Large intestine (tissue), 3 donors: ENCODE measurements at regions not wholly inside any gene's neighbourhood (a gene's known extent, or its start where the extent isn't known, plus 50 kb on each side); places are given as distances from the start of the nearest gene placed in this dataset.
"Not testable (repeated sequence)": the region's sequence is repeated elsewhere in the genome, so short reads cannot be mapped to it uniquely, and the experiment has no call there.

ENCODE experiments used
- DNase-seq, 2 donors: peaks; one replicate each; pipeline versions ENCODE4 v3.0.0 to v3.0.0-alpha.2; 2013
- H3K27ac ChIP-seq: one replicate; pipeline ENCODE4 v1.5.1; 2013; ENCODE audit warnings: low read length
- H3K27me3 ChIP-seq: 2 replicates; pipeline ENCODE4 v1.6.1; 2013; ENCODE audit warnings: low read length; ENCODE audit not compliant: control insufficient read depth, insufficient read depth
- H3K36me3 ChIP-seq: 2 replicates; pipeline ENCODE4 v1.6.1; 2013; ENCODE audit warnings: low read length; ENCODE audit not compliant: control insufficient read depth, insufficient read depth
- H3K4me1 ChIP-seq: one replicate; pipeline ENCODE4 v1.6.1; 2013; ENCODE audit warnings: low read length; ENCODE audit not compliant: control insufficient read depth, insufficient read depth
- H3K4me3 ChIP-seq: one replicate; pipeline ENCODE4 v1.5.1; 2013; ENCODE audit warnings: low read length
- H3K9me3 ChIP-seq: one replicate; pipeline ENCODE4 v1.6.1; 2013; ENCODE audit warnings: mild to moderate bottlenecking, low read depth, low read length, moderate library complexity; ENCODE audit not compliant: control insufficient read depth
- WGBS: methylation state at CpG from one replicate; pipeline ENCODE4 v1.1.5; 2013; ENCODE audit warnings: low lambda C conversion rate; ENCODE audit not compliant: insufficient coverage; 5-methylcytosine and 5-hydroxymethylcytosine counted together

- Histone ChIP-seq H3K9me3 (no peaks in the 10 kb centered on the region), H3K27me3 (no peaks in the 10 kb centered on the region), H3K4me3 (no peak overlapping the region), H3K27ac (no peak overlapping the region), H3K4me1 (no peaks in the 10 kb centered on the region), H3K36me3 (no peaks in the 10 kb centered on the region)
- DNase-seq = no peak
These were observed 163.8 kb downstream of the MMUT start for GRCh38 chr6:49299279-49299678.

GRCh38 chr6:49284180-49284579 lies 178.9 kb downstream of the MMUT start:
- H3K36me3 ChIP-seq = no peaks in the 10 kb centered on the region
- no peak overlapping the region for H3K27ac ChIP-seq
- no CpG with 5 or more reads among the region's 1 CpG for WGBS
- H3K9me3 ChIP-seq = no peaks in the 10 kb centered on the region
- no peaks in the 10 kb centered on the region for H3K4me1 ChIP-seq
- no peak for DNase-seq
- no peak overlapping the region for H3K4me3 ChIP-seq
- H3K27me3 ChIP-seq = no peaks in the 10 kb centered on the region

DNA sequence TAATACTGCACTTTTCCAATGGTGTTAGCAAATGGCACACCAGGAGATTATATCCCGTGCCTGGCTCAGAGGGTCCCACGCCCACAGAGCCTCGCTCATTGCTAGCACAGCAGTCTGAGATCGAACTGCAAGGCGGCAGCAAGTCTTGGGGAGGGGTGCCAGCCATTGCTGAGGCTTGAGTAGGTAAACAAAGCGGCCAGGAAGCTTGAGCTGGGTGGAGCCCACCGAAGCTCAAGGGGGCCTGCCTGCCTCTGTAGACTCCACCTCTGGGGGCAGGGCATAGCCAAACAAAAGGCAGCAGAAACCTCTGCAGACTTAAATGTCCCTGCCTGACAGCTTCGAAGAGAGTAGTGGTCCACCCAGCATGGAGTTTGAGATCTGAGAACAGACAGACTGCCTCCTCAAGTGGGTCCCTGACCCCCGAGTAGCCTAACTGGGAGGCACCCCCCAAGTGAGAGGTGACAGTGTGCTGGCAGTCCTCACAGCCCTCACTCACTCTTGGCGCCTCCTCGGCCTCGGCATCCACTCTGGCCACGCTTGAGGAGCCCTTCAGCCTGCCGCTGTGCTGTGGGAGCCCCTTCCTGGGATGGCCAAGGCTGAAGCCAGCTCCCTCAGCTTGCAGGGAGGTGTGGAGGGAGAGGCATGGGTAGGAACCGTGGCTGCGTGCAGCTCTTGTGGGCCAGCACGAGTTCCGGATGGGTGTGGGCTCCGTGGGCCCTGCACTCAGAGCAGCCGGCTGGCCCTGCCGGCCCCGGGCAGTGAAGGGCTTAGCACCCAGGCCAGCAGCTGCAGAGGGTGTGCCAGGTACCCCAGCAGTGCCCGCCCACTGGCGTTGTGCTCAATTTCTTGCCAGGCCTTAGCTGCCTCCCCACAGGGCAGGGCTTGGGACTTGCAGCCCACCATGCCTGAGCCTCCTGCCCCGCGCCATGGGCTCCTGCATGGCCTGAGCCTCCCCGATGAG lies 188.0 kb downstream of the MMUT start:
- not testable (repeated sequence) for DNase-seq, H3K9me3 ChIP-seq, H3K4me1 ChIP-seq, H3K27ac ChIP-seq, H3K27me3 ChIP-seq, H3K36me3 ChIP-seq, H3K4me3 ChIP-seq
- no CpG with 5 or more reads among the region's 27 CpGs for WGBS

GRCh38 chr6:49269190-49269589 lies 193.9 kb downstream of the MMUT start:
- H3K36me3 ChIP-seq = no peaks in the 10 kb centered on the region
- no peak overlapping the region for H3K27ac ChIP-seq
- H3K4me1 ChIP-seq = no peaks in the 10 kb centered on the region
- WGBS = 0% methylated on average over 1 of the region's 2 CpGs
- no peak overlapping the region for H3K4me3 ChIP-seq
- no peaks in the 10 kb centered on the region for H3K9me3 ChIP-seq
- no peaks in the 10 kb centered on the region for H3K27me3 ChIP-seq
- DNase-seq = no peak

GRCh38 chr6:49264909-49265308 lies 198.1 kb downstream of the MMUT start:
- H3K9me3 ChIP-seq = no peaks in the 10 kb centered on the region
- H3K36me3 ChIP-seq = no peaks in the 10 kb centered on the region
- no peaks in the 10 kb centered on the region for H3K4me1 ChIP-seq
- H3K4me3 ChIP-seq = no peak overlapping the region
- H3K27ac ChIP-seq = no peak overlapping the region
- H3K27me3 ChIP-seq = no peaks in the 10 kb centered on the region
- DNase-seq = no peak
- no CpG with 5 or more reads among the region's 8 CpGs for WGBS

- H3K27me3 ChIP-seq = no peaks in the 10 kb centered on the region
- no peaks in the 10 kb centered on the region for H3K9me3 ChIP-seq
- H3K27ac ChIP-seq = no peak overlapping the region
- no peak overlapping the region for H3K4me3 ChIP-seq
- WGBS = no CpG with 5 or more reads among the region's 7 CpGs
- no peak for DNase-seq
- no peaks in the 10 kb centered on the region for H3K36me3 ChIP-seq
- H3K4me1 ChIP-seq = no peaks in the 10 kb centered on the region
These were observed 198.6 kb downstream of the MMUT start for GRCh38 chr6:49264496-49264895.

DNA sequence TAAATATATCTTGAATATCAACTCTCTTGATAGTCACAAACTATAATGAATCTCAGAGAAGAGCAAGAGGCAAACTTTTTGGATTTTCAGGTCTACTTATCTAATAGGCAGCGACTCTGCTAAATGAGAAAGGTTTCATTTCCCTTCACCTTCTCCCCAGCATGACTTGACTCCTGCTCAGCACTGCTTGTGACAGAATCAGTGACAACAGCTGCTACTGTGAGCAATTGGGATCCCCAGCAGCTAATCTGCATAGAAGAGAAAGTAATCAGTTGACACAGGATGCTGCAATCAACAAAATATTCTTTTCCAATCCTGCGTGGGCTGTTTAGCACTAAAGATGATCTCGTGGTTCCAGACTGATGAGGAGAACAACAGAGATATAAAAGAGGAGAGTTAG lies 205.5 kb downstream of the MMUT start:
- H3K27me3 ChIP-seq = no peaks in the 10 kb centered on the region
- no peak for DNase-seq
- no peak overlapping the region for H3K4me3 ChIP-seq
- H3K36me3 ChIP-seq = no peaks in the 10 kb centered on the region
- no peak overlapping the region for H3K27ac ChIP-seq
- H3K4me1 ChIP-seq = no peaks in the 10 kb centered on the region
- H3K9me3 ChIP-seq = no peaks in the 10 kb centered on the region
- WGBS = no CpG with 5 or more reads among the region's 3 CpGs

DNA sequence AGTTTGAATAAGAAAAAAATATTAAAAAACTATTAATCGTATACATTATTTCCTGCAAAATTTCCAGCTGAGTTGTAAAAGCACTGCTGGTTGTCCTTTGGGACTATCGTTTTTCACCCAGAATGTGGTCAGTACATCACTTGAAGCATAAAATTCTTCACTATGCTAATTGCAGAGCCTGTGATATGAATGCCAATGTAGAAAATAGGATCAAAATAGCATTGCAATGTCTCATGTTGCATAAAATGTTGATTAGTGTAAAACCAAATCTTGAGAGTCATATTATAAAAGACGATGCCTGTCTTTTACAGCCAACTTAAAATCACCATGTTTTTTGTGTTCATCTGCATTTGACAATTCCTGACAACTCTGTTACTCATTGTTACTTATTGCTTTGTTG lies 207.7 kb downstream of the MMUT start:
- Histone ChIP-seq H3K4me1 (no peaks in the 10 kb centered on the region), H3K27ac (no peak overlapping the region), H3K27me3 (no peaks in the 10 kb centered on the region), H3K4me3 (no peak overlapping the region), H3K9me3 (no peaks in the 10 kb centered on the region), H3K36me3 (no peaks in the 10 kb centered on the region)
- DNase-seq = no peak
- 100% methylated on average over 1 of the region's 3 CpGs for WGBS

- no peaks in the 10 kb centered on the region for H3K9me3 ChIP-seq
- H3K27me3 ChIP-seq = no peaks in the 10 kb centered on the region
- H3K27ac ChIP-seq = no peak overlapping the region
- H3K36me3 ChIP-seq = no peaks in the 10 kb centered on the region
- H3K4me3 ChIP-seq = no peak overlapping the region
- no peaks in the 10 kb centered on the region for H3K4me1 ChIP-seq
- no peak for DNase-seq
- WGBS = no CpG with 5 or more reads among the region's 1 CpG
These were observed 210.2 kb downstream of the MMUT start for GRCh38 chr6:49252901-49253300.

DNA sequence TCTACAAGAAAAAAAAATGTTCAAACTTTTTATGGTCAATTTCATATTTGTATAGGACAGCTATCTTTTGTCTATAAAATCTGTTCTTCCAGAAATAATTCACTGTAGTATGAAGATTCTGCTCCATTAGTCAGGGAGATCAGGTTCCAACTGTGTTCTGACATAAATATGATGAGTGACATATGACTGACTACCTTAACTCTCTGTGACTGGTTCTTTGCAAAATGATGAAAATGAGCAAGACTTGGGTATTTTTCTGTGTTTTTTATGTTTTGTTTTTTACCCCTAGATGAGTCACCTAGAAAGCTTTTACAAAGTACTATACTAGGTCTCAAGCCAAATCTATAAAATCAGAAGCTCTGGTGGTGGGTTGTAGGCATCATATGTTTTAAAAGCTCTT lies 229.6 kb downstream of the MMUT start:
- no peak overlapping the region for H3K27ac ChIP-seq
- DNase-seq = no peak
- no peaks in the 10 kb centered on the region for H3K4me1 ChIP-seq
- H3K27me3 ChIP-seq = no peaks in the 10 kb centered on the region
- H3K36me3 ChIP-seq = no peaks in the 10 kb centered on the region
- no peak overlapping the region for H3K4me3 ChIP-seq
- H3K9me3 ChIP-seq = no peaks in the 10 kb centered on the region

DNA sequence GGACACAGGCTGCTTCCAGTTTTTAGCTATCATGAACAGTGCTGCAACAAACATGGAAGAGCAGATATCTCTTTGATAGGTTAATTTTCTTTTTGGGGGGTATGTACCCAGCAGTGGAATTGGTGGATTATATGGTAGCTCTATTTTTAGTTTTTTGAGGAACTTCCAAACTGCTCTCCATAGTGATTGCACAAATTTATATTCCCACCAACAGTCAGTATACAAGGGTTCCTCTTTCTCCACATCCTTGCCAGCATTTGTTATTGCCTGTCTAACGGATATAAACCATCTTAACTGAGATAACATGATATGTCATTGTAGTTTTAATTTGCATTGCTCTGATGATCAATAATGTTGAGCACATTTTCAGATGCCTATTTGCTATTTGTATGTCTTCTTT lies 237.6 kb downstream of the MMUT start:
- WGBS = 100% methylated on average over 1 of the region's 1 CpG
- H3K9me3 ChIP-seq = no peaks in the 10 kb centered on the region
- H3K4me1 ChIP-seq = no peaks in the 10 kb centered on the region
- H3K27ac ChIP-seq = no peak overlapping the region
- H3K4me3 ChIP-seq = no peak overlapping the region
- no peak for DNase-seq
- no peaks in the 10 kb centered on the region for H3K27me3 ChIP-seq
- no peaks in the 10 kb centered on the region for H3K36me3 ChIP-seq
